ENCODE measurements at regions not wholly inside any gene's neighbourhood (a gene's known extent, or its start where the extent isn't known, plus 50 kb on each side); places are given as distances from the start of the nearest gene placed in this dataset.

GRCh38 chr13:61685682-61686012 is 270.0 kb upstream of the PCDH20 start:
- in situ Hi-C loops (cut with MboI; ENCODE audit: low pct_unique_long_range_greater_than_20kb, low sequenced_read_pairs, unreplicated experiment) = no loop called here
- no peak for DNase-seq (ENCODE audit: low spot score)
- TF ChIP-seq CTCF (IDR thresholded peaks at IDR 0.05; ENCODE audit: extremely low read depth, insufficient read depth, missing control alignments) = no peak

- TF ChIP-seq CTCF (IDR thresholded peaks at IDR 0.05; ENCODE audit: extremely low read depth, insufficient read depth, missing control alignments) = no peak
- in situ Hi-C loops (cut with MboI; ENCODE audit: low pct_unique_long_range_greater_than_20kb, low sequenced_read_pairs, unreplicated experiment) = no loop called here
- DNase-seq (ENCODE audit: low spot score) = no peak
Observed at GRCh38 chr13:61684976-61685681, 269.5 kb upstream of the PCDH20 start.

- no peak for DNase-seq (ENCODE audit: low spot score)
- in situ Hi-C loops (cut with MboI; ENCODE audit: low pct_unique_long_range_greater_than_20kb, low sequenced_read_pairs, unreplicated experiment) = no loop called here
- TF ChIP-seq CTCF (IDR thresholded peaks at IDR 0.05; ENCODE audit: extremely low read depth, insufficient read depth, missing control alignments) = no peak
Observed at GRCh38 chr13:61672756-61673155, 257.1 kb upstream of the PCDH20 start.

GRCh38 chr13:61670384-61671161 is 254.9 kb upstream of the PCDH20 start:
- no peak for TF ChIP-seq CTCF (IDR thresholded peaks at IDR 0.05; ENCODE audit: extremely low read depth, insufficient read depth, missing control alignments)
- in situ Hi-C loops (cut with MboI; ENCODE audit: low pct_unique_long_range_greater_than_20kb, low sequenced_read_pairs, unreplicated experiment) = no loop called here
- DNase-seq (ENCODE audit: low spot score) = no peak

GRCh38 chr13:61664801-61665705 is 249.4 kb upstream of the PCDH20 start:
- no peak for TF ChIP-seq CTCF (IDR thresholded peaks at IDR 0.05; ENCODE audit: extremely low read depth, insufficient read depth, missing control alignments)
- no peak for DNase-seq (ENCODE audit: low spot score)

GRCh38 chr13:61654481-61654880 is 238.8 kb upstream of the PCDH20 start:
- in situ Hi-C loops (cut with MboI; ENCODE audit: low pct_unique_long_range_greater_than_20kb, low sequenced_read_pairs, unreplicated experiment) = no loop called here
- no peak for TF ChIP-seq CTCF (IDR thresholded peaks at IDR 0.05; ENCODE audit: extremely low read depth, insufficient read depth, missing control alignments)
- DNase-seq (ENCODE audit: low spot score) = no peak

More at GRCh38 chr13:61664801-61665705, 249.4 kb upstream of the PCDH20 start:
- in situ Hi-C loops (cut with MboI; ENCODE audit: low pct_unique_long_range_greater_than_20kb, low sequenced_read_pairs, unreplicated experiment) = no loop called here

All from GM13977 (cell line).